Stimulated activated CD8-positive, alpha-beta memory T cell treated with anti-CD3 and anti-CD28 coated beads, Interleukin-7, amount 100 ng/mL, for 1 hour (primary cell): ENCODE measurements at regions not wholly inside any gene's neighbourhood (a gene's known extent, or its start where the extent isn't known, plus 50 kb on each side); places are given as distances from the start of the nearest gene placed in this dataset.
"Not testable (repeated sequence)": the region's sequence is repeated elsewhere in the genome, so short reads cannot be mapped to it uniquely, and the experiment has no call there.

Experiments
- DNase-seq, 2 donors: peaks; one replicate each; pipeline ENCODE4 v3.0.0-alpha.2; 2020; ENCODE audit warnings: low read depth in 2 of 2

DNA sequence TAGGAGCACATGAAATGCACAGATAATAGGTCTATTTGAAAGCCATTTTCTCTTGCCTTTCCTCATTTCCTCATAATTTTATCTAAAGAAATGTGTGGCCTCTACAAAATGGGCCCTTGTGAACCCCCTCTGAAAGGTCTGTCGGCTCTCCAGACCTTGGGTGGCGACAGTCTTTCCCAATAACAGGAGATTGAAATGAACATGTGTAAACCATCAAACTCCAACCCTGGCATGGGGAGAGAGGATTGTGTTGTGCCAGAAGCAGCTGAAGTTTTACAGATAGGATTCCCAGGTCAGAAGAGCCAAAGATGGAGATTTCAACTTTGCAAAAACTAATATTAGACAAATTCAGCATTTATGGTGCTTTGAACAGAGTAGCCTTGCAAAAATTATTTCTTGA, 277.1 kb upstream of the ECI2 start:
- DNase-seq, result no peak

DNA sequence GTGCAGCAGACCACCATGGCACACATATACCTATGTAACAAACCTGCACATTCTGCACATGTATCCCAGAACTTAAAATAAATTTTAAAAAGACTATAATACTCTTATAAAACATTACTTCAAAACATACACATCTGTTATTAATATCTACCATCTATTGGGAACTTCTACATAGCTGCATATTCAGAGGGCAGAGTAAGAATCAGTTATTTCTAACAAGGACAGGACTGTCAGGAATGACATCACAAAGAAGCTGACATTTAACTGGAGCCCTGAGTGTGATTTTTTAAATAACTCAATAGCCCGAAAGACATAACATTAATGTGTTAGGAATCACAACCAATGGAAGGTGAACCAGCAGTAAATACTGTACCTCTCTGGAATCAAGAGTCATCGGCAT, 276.7 kb upstream of the ECI2 start:
- no peak for DNase-seq

DNA sequence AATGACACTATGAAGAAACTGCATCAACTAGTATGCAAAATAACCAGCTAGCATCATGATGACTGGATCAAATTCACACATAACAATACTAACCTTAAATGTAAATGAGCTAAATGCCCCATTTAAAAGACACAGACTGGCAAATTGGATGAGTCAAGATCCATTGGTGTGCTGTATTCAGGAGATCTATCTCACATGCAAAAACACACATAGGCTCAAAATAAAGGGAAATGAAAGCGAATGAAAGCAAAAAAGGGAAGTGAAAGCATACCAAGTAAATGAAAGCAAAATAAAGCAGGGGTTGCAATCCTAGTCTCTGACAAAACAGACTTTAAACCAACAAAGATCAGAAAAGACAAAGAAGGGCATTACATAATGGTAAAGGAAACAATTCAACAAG, 272.3 kb upstream of the ECI2 start:
- DNase-seq, result not testable (repeated sequence)

DNA sequence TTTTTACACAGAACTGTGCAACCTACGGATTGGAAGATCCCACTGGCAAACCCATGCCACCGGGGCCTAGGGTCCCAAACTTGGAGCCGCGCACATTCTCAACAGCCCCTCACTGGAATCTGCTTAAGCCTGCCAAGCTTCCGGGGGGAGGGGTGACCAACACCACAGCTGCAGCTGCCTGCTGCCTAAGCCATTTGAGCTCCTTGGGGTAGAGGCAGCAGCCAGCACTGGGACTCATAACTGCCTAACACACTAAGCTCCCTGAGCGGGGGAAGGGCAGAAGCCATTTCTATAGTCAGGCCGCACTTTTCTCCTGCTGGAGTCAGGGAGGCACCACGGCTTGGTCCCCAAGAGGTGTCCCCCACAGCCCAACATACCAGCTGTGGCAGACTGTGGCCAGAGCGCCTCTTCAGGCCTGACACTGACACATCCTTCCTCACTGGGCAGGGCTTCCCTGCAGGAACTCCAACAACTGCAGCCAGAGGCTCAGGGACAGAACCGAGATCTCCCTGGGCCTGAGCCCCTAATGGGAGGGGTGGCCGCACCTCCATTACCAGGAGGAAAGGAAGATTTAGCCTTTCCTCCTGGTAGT, 270.3 kb upstream of the ECI2 start:
- DNase-seq, result no peak

DNA sequence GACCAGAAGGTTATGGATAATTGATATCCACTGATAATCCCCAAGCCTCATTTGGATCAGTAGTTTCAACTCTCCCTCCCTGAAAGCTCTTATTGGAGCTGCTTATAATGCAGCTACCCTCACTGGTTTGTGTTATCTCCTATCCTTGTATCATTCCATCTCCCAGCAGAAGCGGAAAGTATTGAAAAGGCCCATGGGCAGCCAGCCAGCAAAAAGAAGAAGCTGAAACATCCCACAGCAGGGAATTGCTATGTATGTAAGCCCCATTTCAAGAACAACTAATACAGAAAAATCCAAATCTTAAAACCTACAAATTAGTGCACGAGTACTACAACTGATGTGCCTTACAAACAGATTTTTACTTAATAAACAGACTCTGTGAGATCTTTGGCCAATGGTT, 269.0 kb upstream of the ECI2 start:
- DNase-seq, result no peak

DNA sequence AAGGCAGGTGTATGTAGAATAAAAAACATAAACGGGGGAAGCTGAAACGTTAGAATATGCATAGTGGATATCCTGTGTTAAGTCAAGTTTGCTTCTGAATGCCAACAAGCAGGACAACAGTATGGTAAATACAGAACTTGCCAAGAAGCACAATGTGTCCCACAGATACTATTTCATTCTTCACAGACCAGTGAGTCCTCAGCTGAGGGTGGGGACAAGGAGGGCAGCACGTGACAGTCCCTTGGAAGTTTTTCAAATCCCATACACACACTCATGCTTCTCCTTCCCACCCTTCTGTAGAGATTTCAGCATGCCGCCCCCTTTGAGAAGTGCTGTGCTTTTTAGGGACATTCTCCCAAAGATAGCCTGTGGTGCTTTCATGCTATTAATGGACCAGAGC, 268.5 kb upstream of the ECI2 start:
- DNase-seq, result no peak

DNA sequence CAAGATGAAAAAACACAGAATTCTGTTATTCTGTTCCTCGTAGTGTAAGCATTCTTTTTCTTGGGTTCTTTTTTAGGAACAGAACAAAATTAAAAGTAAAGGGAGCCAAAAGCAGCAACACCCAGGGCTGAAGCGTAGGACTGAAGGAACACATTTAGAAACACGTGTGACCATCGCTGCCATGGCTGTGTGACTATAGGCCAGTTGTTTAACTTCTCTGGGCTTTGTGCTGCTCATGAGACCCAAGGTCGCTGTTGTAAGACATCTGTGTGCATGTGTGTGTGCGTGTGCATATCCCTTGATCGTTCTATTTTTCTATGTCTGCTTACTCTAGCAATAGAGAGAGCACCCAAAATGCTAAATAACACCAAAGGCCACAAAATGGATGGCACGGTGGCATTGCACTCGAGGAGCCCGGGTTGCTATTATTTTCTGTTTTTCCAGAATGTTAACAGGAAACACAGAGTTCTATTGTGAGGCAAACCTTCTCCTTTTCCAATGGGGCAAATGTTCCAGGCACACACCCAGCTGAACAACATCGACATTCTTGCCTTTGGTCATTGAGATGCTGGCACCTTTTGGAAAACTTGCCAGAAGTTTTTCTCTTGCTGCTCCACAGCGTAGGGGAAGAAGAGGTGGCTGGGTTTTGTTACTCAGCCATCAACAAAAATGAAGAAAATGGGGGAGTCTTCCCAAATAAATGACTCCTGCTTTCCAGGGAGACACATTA, 267.8 kb upstream of the ECI2 start:
- no peak for DNase-seq

DNA sequence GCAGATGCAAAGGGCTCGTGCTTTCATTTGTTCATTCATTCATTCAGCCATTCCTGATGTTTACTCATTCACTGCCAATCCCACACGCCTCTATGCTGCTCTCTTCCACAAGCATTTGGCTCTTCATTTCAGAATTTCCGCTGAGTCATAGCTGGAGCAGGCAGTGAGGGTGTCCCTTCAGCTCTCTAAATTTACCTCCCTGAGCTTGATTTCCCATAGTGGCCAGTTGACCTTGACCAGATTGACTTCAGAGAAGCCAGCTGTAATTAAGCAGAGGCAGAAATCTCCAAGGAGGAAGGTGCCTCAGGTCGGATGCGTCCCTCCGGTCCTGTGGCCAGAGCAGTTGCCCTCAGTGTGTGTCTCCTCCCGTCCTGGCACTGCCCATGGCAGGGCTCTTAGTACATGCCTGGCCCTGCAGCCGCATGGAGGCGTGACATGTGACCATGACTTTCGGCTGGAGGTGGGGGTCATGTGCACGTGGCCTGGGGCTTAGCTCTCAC, 267.2 kb upstream of the ECI2 start:
- no peak for DNase-seq

DNA sequence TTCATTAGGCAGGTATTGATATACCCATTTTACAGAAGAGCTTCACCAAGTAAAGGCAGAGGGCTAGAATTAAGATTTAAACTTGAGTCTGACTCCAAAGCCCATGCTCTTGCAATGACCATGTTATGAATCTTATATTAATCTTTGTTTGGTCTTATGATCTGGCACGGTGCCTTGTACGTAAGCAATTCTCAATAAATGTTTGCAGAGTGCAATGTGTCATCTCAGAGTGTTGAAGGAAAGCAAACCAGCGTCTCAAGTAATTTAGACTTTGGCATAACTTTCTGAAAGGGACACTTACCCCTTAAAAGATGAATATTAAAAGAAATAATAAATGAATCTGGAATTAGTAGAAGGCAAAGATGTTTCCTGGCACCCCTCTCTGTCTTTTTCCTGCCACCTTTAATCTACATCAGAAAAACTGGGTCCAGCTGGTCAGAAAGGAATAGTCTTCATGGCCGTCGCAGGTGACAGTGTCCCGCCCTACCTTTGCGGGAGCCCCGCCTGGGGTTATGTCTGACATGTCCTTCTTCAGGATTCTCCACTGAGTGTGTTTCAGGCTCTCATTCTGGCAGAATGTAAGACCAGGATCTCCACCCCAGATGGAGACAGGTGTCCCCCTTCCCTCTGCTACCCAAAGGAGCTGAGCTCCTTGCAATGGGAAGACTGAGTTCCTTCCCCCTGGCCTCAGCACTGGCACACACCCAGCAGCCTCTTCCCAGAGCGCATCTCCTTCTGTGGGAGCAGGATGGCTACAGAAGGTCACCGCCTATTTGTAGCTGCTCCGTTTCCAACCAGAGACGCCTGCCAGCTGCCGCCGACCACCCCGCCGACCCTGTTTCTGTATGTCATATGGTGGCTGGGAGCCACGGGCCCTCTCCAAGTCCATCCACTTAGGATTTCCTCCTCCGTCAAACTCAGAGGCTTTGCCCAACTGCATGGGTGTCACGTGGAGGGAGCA, 266.3 kb upstream of the ECI2 start:
- no peak for DNase-seq

DNA sequence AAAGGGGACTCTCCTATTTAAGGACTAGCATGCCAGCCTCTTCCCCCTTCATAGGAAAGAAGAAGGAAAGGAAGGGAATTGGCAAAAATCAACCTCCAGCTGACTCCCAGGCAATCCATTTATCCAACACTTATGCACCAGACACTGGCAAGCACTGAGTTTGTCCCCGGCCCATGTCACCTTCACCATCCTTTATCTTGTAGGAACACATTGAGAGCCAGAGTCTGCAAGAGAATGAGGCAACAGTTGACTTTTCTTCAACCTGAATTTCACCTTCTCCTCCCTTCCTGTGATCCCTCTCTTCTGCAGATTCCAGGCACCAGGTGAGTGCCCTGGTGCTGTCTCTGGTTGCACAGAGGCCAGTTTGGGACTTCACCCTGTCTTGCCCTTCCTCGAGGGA, 264.3 kb upstream of the ECI2 start:
- no peak for DNase-seq

DNA sequence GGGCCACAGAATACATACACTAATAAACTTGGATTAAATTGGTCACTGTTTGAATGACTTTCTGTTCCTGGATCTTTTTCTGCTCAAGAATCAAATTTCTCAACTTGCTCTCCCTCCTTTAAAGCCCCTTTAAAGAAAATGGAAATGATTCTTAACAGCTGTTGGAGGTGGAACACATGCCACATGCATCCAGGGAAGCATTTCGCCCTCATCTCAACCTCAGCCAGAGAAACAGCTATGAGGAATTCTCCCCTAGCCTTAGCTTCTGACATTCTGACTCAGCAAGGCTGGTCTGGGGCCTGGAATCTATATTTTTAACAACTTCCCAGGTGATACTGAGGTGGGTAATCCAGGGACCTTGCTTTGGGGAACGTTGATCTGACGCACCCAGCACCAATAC, 263.4 kb upstream of the ECI2 start:
- no peak for DNase-seq

DNA sequence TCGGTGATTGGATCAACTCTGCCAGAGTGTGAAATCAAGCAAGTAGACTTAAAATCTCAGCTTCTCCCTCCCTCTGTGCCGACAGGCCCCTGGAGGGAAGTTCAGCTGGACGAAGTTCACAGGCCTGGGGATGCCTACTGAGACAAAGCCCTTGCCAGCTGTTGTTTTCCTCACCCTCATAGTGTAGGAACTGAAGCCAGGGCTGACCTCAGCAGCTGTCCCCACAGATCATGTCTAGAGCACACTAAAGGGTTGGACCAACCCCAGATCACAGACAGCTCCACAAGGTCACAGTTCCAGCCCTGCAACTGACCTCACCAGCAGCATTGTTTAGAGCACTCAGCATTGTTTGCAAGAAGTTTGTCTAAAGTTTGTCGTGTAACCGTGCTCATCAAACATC, 261.9 kb upstream of the ECI2 start:
- DNase-seq, result no peak

DNA sequence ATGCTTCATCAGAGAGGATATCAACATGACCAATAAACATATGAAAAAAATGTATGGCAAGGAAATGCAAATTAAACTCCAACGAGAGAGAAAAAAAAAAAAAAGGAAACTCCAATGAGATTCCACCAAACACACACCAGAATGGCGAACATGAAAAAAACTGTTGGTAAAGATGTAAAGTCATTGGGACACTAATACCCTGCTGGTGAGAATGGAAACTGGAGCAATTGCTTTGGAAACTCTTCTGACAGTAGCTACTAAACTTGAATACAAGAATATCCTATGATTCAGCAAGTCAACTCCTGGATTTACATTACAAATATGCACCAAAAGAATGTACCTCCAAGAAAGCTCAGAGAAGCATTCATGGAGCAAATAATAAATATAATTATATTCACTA, 260.7 kb upstream of the ECI2 start:
- DNase-seq, result no peak

DNA sequence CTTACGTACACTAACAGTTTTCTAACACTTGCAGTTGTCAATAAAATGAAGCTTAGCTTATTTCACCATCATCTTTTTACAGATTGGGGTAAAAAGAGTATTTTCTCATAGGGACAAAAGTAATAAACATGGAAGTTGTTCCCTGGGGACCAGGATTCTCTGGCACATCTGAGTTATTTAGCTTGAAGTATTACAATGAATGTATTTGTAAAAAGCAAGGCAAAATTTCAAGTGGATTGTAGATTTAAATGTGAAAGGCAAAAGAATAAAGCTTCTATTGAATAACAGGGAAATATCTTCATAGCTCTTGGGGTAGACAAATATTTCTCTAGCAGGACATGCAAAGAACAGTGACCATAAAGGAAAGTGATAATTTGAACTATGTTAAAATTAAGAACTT, 260.0 kb upstream of the ECI2 start:
- no peak for DNase-seq

DNA sequence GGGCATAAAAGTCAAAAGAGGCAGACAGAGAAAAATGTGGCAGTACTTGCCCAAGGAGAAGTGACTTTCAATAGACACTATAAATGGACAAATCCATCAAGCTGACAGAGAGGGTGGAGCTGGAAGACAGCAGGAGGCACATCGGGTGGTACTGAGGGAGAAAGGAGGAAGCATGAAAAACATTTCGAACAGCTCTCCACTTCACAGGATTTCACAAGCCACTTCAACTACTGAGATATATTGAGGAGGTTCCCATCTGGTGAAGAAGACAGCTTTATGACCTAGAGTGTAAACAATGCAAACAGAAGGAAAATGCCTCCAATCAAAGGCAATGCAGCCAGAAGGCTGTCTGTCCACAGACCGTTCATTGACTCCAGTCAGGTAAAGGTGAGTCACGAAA, 259.4 kb upstream of the ECI2 start:
- no peak for DNase-seq

DNA sequence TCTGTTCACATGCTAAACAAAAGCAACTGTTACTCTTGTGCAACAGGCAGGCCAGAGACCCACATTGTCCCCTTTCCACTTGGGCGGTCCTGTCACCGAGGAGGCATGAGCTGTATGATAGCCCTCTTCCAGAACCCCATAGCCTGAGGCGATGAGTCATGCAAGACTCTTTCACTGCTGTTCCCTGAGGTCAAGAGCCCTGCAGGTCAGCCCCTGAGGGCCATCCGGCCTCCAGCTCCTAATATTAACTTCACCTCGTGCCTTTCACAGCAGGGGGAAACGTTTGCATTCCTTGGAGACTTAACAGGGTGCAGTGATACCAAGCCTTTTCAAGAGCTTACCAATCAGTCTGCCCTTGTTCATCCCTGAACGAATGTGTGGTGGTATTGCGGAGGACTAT, 253.3 kb upstream of the ECI2 start:
- DNase-seq, result no peak

DNA sequence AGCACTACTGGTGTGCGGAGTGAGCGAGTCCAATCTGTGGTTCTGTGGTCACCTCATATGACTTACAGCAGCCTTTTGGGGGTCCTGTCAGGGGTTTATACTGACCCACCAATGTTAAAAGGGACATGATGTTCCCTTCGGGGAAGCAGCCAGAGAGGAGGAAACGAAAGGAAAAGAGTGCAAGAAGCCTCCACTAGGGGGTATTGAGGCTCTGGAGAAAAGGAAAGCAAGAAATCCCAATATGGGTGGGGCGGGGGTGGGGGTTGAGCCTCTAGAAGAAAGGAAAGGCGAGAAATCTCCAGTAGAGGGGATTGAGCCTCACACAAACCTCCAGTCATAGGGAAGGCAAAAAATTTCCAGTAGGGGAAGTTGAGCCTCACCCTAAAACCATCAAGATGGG, 249.3 kb upstream of the ECI2 start:
- no peak for DNase-seq

DNA sequence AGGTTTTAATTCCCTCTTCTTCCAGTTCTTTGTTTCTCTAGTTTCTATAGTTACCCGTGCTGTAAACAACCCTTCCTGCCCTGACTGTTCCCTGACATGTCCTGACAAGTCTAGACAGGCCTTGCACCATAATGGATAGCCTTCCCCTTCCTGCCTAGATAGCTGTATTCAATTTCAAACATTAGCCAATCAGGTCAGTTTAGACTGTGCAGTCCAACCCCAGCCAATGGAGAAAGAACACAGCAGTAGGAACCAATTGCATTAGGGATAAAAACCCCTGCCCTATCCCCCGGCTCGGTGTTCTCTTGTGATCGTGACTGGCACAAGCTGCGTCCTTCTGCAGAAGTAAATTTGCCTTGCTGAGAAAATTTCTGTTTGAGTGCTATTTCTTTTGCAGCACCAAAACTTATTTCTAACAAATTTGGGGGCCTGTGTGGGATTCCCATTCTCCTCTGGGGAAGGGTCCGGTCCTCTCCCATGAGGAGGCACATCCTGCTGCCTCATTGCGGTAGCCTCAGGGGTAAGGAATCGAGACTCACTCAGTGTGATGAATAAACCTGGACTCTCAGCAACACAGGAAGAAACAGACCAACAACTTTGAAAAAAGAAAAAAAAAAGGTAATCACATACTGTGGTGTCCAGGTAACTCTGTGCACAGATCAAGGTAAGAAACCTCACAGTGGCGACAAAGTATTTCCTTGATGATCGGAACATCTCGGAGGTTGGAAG, 248.7 kb upstream of the ECI2 start:
- DNase-seq, result no peak

DNA sequence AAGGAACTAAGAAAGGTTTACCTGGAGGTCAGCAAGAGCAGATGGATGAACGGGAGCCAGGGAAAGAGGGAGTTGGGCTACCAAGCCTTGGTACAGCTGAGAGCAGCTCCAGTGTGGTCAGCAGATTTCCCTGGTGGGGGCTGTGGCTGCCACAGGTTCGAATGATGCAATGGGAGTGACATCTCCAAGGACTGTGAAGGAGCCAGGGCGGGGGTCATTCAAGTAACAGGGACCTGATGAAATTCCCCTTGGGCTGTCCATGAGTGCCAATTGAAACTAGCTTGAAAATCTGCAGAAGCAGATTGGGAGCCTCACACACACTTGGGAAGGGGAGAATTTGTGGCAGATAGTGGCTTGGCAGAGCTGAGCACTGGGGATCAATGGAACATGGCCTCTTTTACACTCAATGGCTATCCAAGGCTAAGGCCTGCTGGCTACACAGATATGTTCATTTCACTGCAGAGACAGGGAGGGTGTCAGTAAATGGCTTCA, 247.0 kb upstream of the ECI2 start:
- no peak for DNase-seq

DNA sequence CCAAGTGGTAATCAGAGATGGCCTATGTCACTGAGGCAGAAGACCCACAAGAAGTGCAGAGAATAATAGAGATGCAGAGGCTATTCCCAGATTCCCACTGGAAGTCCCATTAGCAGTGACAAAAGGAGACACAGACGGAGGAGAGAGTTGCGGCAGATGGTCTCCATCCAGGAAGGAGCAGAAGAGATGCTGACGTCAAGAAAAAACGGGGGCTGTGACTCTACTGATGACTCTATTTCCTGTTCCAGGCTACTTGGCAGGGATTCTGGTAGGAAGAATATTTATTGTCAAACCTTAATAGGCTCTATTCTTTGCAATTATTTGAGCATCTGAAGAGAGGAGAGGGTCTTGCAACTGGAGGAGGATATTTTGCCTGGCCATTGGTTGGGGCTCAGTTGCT, 246.0 kb upstream of the ECI2 start:
- no peak for DNase-seq

DNA sequence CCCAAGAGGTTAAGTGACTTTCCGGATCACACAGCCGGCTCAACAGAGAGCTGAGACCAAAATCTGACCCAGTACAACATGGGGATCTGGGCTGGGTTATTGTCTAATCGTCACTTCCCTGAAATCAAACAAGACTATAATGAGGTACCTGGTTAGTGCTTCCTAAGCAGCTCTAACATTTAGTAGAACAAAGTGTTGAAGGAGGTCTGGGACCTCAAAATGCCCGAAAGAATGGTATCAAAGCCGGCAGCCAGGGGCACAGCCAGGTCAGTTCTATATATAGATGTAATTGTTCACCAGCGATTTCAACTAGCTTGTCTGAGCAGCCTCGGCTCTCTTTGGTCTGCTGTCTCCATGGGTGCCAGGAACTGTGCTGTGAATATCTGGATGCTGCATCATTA, 245.5 kb upstream of the ECI2 start:
- DNase-seq, result no peak

DNA sequence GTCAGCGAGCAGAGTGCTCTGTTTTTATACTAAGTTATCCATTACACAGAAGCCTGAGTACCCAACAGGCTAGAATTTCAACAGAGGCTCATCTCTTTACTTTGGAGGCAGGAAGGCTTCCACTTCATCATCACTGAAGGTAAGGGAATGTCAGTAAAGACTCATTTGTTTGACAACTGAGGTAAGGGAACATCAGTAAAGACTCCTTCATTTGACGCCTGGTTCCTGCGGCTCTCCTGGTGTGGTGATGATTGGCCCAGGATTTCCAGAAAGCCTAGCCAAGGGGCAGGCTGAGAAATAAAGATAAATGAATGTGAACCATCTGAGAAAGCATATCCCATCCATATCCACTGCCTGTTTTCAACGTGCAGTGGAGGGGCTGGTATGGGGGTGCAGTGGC, 244.6 kb upstream of the ECI2 start:
- DNase-seq, result no peak
